SH-SY5Y (cell line): ENCODE measurements at regions not wholly inside any gene's neighbourhood (a gene's known extent, or its start where the extent isn't known, plus 50 kb on each side); places are given as distances from the start of the nearest gene placed in this dataset.

ENCODE experiments used
- GATA2 ChIP-seq: IDR thresholded peaks from 2 replicates; pipeline ENCODE4 v1.6.1; 2011; ENCODE audit warnings: mild to moderate bottlenecking, low read depth, low read length
- GATA3 ChIP-seq: IDR thresholded peaks from 2 replicates; pipeline ENCODE4 v1.6.1; 2011; ENCODE audit warnings: low read depth, mild to moderate bottlenecking, low read length, moderate library complexity

GRCh38 chr17:36730095-36730808 lies 128.9 kb downstream of the MRM1 start:
- no peak for TF ChIP-seq GATA3
- no peak for TF ChIP-seq GATA2

GRCh38 chr17:36730857-36731490 lies 129.6 kb downstream of the MRM1 start:
- TF ChIP-seq GATA2 (no peak), GATA3 (no peak)

- no peak for TF ChIP-seq GATA2
These were observed 130.4 kb downstream of the MRM1 start for GRCh38 chr17:36731811-36732210.

- no peak for TF ChIP-seq GATA3
- TF ChIP-seq GATA2: no peak
These were observed 131.0 kb downstream of the MRM1 start for GRCh38 chr17:36732351-36732750.

GRCh38 chr17:36736201-36737156 lies 135.1 kb downstream of the MRM1 start:
- TF ChIP-seq GATA3 (no peak), GATA2 (no peak)

- TF ChIP-seq GATA2 (no peak), GATA3 (no peak)
These were observed 137.8 kb downstream of the MRM1 start for GRCh38 chr17:36739208-36739607.

GRCh38 chr17:36740157-36740556 lies 138.8 kb downstream of the MRM1 start:
- TF ChIP-seq GATA2 (peak; percentile 60; the same call in 1 of the 2 replicates), GATA3 (no peak)

GRCh38 chr17:36741019-36741902 lies 139.9 kb downstream of the MRM1 start:
- TF ChIP-seq GATA3 (no peak), GATA2 (no peak)

- TF ChIP-seq GATA3 (no peak), GATA2 (no peak)
These were observed 141.1 kb downstream of the MRM1 start for GRCh38 chr17:36742267-36743000.

- no peak for TF ChIP-seq GATA2
- TF ChIP-seq GATA3: no peak
These were observed 141.7 kb downstream of the MRM1 start for GRCh38 chr17:36743130-36743529.

GRCh38 chr17:36746381-36747053 lies 145.1 kb downstream of the MRM1 start:
- no peak for TF ChIP-seq GATA3
- TF ChIP-seq GATA2: no peak

- TF ChIP-seq GATA3: no peak
- TF ChIP-seq GATA2: no peak
These were observed 146.5 kb downstream of the MRM1 start for GRCh38 chr17:36747861-36748260.
